ENCODE measurements at regions not wholly inside any gene's neighbourhood (a gene's known extent, or its start where the extent isn't known, plus 50 kb on each side); places are given as distances from the start of the nearest gene placed in this dataset.
"Not testable (repeated sequence)": the region's sequence is repeated elsewhere in the genome, so short reads cannot be mapped to it uniquely, and the experiment has no call there.

GRCh38 chr5:102629827-102630605, 125.1 kb upstream of the PAM start:
- no peak overlapping the region for H3K4me3 ChIP-seq
- H3K27ac ChIP-seq: peak overlapping the region in 1 of 10 donors; percentile 3
- DNase-seq: no peak
- no peaks in the 10 kb centered on the region for H3K27me3 ChIP-seq
- peaks cover 0 to 32% (median 0%) of the 10 kb centered on the region in 11 donors for H3K9me3 ChIP-seq
- intact Hi-C loops (cut with DNase I): no loop called here
- 49 to 64% methylated on average over 4 of the region's 4 CpGs for WGBS, 2 donors
- H3K4me1 ChIP-seq: peaks cover 0 to 16% (median 5%) of the 10 kb centered on the region in 9 donors
- no peaks in the 10 kb centered on the region for H3K36me3 ChIP-seq
- TF ChIP-seq CTCF (IDR thresholded peaks at IDR 0.05): no peak
- ATAC-seq: no peak

- H3K4me1 ChIP-seq; intact Hi-C loops (cut with DNase I); DNase-seq; H3K4me3 ChIP-seq; H3K36me3 ChIP-seq; H3K27ac ChIP-seq; ATAC-seq; H3K27me3 ChIP-seq: not testable (repeated sequence)
- WGBS, 2 donors: 89 to 93% methylated on average over 1 of the region's 1 CpG
- peaks cover 0 to 32% (median 0%) of the 10 kb centered on the region in 11 donors for H3K9me3 ChIP-seq
Measured at GRCh38 chr5:102635399-102635798, 119.7 kb upstream of the PAM start.

GRCh38 chr5:102638316-102638715, 116.8 kb upstream of the PAM start:
- DNase-seq (no peak), ATAC-seq (no peak)
- no peak overlapping the region for H3K4me3 ChIP-seq
- intact Hi-C loops (cut with DNase I): no loop called here
- WGBS, 2 donors: 68 to 75% methylated on average over 3 of the region's 3 CpGs
- H3K4me1 ChIP-seq: no peaks in the 10 kb centered on the region
- H3K27ac ChIP-seq: peak overlapping the region in 4 of 10 donors; percentile 12 to 56 (median 32)
- no peaks in the 10 kb centered on the region for H3K27me3 ChIP-seq
- H3K9me3 ChIP-seq: peaks cover 0 to 19% (median 4%) of the 10 kb centered on the region in 11 donors
- H3K36me3 ChIP-seq: no peaks in the 10 kb centered on the region
- TF ChIP-seq CTCF (IDR thresholded peaks at IDR 0.05): no peak

GRCh38 chr5:102638912-102639652, 116.0 kb upstream of the PAM start:
- H3K36me3 ChIP-seq: no peaks in the 10 kb centered on the region
- DNase-seq: no peak
- peaks cover 0 to 23% (median 5%) of the 10 kb centered on the region in 11 donors for H3K9me3 ChIP-seq
- no peaks in the 10 kb centered on the region for H3K27me3 ChIP-seq
- WGBS, 2 donors: 31 to 44% methylated on average over 2 of the region's 2 CpGs
- intact Hi-C loops (cut with DNase I): no loop called here
- H3K4me1 ChIP-seq: no peaks in the 10 kb centered on the region
- peak overlapping the region in 6 of 10 donors; percentile 7 to 56 (median 22) for H3K27ac ChIP-seq
- no peak overlapping the region for H3K4me3 ChIP-seq
- ATAC-seq: peak in 5 of 8 donors; percentile 68 to 96 (median 77)
- TF ChIP-seq CTCF (IDR thresholded peaks at IDR 0.05): no peak
